ENCODE measurements at regions not wholly inside any gene's neighbourhood (a gene's known extent, or its start where the extent isn't known, plus 50 kb on each side); places are given as distances from the start of the nearest gene placed in this dataset.

DNA sequence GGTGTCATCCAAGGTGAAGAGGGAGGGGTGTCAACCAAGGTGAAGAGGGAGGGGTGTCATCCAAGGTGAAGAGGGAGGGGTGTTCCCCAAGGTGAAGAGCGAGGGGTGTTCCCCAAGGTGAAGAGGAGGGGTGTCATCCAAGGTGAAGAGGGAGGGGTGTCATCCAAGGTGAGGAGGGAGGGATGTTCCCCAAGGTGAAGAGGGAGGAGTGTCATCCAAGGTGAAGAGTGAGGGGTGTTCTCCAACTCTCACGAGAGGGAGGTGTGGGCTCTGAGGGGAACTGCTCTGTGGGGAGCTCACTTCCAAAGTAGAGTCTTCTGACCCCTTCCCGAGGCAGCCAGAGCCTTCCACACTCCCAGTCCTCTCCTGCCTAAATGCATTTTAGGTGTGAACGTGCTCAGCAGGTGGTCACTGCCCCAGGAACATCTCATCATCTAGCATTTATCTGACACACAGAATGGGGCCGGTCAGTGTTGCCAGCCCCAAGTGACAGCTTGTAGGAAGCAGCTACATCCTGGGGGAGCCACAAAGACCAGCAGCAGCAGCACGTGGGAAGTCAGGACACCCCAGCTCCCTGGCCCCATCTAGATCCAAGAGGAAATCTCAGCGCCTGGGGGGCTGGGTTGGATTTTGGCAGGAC lies 323.8 kb downstream of the GLRX3 start:
- no peak for DNase-seq

DNA sequence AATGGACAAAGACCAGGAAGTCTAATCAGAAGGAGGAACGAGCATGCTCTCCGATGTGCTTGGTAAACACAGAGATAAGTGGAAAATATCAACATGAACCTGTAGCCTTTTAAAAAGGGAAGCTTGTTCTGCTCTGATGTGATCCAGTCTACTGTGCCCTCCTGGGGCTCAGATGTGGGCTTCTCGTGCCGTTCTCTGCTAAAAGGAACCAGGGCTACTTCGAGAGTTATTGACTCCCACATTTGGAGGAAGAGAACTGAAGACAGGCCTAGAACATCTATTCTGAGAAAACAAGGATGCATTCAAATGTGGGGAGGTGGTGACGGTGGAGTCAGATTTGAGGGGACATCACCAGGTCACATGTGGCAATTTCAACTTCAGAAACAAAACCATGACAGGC lies 325.4 kb downstream of the GLRX3 start:
- 37 to 58% (median 40%) methylated on average over 6 of the region's 6 CpGs for WGBS, 3 donors
- Histone ChIP-seq H3K9me3 (no peaks in the 10 kb centered on the region), H3K4me3 (no peak overlapping the region), H3K27me3 (no peaks in the 10 kb centered on the region), H3K36me3 (no peaks in the 10 kb centered on the region), H3K4me1 (ENCODE audit: insufficient read depth) (no peaks in the 10 kb centered on the region), H3K27ac (no peak overlapping the region)
- intact Hi-C loops (cut with DNase I), result no loop called here
- no peak for DNase-seq
- no peak for TF ChIP-seq POLR2A (IDR thresholded peaks at IDR 0.05)
- TF ChIP-seq, protein P1, sequence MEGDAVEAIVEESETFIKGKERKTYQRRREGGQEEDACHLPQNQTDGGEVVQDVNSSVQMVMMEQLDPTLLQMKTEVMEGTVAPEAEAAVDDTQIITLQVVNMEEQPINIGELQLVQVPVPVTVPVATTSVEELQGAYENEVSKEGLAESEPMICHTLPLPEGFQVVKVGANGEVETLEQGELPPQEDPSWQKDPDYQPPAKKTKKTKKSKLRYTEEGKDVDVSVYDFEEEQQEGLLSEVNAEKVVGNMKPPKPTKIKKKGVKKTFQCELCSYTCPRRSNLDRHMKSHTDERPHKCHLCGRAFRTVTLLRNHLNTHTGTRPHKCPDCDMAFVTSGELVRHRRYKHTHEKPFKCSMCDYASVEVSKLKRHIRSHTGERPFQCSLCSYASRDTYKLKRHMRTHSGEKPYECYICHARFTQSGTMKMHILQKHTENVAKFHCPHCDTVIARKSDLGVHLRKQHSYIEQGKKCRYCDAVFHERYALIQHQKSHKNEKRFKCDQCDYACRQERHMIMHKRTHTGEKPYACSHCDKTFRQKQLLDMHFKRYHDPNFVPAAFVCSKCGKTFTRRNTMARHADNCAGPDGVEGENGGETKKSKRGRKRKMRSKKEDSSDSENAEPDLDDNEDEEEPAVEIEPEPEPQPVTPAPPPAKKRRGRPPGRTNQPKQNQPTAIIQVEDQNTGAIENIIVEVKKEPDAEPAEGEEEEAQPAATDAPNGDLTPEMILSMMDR (IDR thresholded peaks at IDR 0.05), result no peak
- TF ChIP-seq EP300 (IDR thresholded peaks at IDR 0.05), result no peak

More for the DNA sequence above, 323.8 kb downstream of the GLRX3 start:
- TF ChIP-seq, protein P1 (IDR thresholded peaks at IDR 0.05), result no peak
- TF ChIP-seq POLR2A (IDR thresholded peaks at IDR 0.05) (no peak), EP300 (IDR thresholded peaks at IDR 0.05) (no peak)
- H3K36me3 ChIP-seq, result no peaks in the 10 kb centered on the region
- intact Hi-C loops (cut with DNase I), result no loop called here
- 73 to 82% (median 77%) methylated on average over 7 of the region's 7 CpGs for WGBS, 3 donors
- H3K27ac ChIP-seq, result no peak overlapping the region
- no peaks in the 10 kb centered on the region for H3K9me3 ChIP-seq
- no peaks in the 10 kb centered on the region for H3K4me1 ChIP-seq (ENCODE audit: insufficient read depth)
- H3K4me3 ChIP-seq, result no peak overlapping the region
- no peaks in the 10 kb centered on the region for H3K27me3 ChIP-seq

DNA sequence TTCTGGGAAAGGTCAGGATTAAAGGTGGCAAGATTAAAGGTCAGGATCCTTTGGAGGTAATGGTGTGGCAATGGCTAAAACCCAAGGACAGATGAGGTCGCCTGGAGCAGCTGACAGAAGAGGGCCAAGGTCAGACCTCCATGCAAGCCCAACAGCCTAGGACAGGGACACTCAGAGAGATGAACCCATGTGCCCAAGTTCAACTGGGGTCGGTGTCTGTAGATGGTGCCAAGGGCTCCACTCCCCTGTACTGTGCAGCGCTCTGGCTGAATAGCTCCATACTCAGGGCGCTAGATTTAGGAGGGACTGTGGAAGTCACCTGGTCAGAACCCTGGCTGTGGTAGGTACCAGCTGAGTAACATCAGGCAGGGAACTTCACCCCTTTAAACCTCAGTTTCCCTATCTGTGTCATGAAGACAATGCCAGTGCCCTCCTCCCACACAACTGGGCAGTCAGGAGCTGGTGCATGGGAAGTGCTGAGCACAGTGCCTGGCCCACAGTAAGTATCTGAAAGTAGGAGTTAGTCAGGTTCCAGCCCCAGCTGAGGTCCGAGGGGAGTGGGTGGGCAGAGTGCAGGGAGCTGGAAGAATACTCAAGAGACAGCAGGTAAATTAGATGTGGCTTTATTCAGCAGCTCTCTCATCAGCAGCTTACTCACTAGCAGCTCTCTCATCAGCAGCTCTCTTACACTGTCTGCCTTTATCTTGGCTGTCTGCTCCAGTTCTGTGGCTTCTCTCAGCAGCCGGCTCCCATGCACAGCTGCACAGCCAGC lies 327.1 kb downstream of the GLRX3 start:
- no peak for TF ChIP-seq POLR2A (IDR thresholded peaks at IDR 0.05)
- TF ChIP-seq, protein P1 (IDR thresholded peaks at IDR 0.05), result no peak
- TF ChIP-seq EP300 (IDR thresholded peaks at IDR 0.05), result no peak
- Histone ChIP-seq H3K9me3 (no peaks in the 10 kb centered on the region), H3K36me3 (no peaks in the 10 kb centered on the region), H3K27ac (no peak overlapping the region), H3K4me3 (no peak overlapping the region), H3K27me3 (no peaks in the 10 kb centered on the region), H3K4me1 (ENCODE audit: insufficient read depth) (no peaks in the 10 kb centered on the region)
- DNase-seq, result no peak
- 67 to 73% (median 69%) methylated on average over 5 to 6 of the region's 6 CpGs for WGBS, 3 donors
- intact Hi-C loops (cut with DNase I), result no loop called here

DNA sequence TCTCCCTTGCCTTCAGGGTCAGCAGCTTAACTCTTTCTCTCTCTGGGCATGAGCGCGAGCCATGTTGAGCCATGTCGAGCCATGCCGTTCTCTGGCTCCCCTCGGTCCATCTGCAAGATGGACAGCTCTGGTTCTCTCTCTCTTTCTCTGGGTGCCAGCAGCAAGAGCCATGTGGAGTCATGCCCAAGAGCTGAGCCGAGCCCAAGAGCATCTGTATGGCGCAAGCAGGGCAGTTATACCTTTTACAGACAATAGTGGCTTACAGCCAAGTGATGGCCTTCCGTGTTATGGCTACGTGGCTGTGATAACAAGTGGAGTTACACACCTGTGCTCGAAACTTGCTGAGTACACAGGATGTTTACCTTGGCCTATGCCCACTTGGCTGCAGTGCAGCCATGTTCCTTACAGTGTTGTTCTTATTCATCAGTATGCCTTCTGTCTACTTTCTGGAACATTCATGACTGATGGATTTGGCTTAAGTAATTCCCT lies 327.7 kb downstream of the GLRX3 start:
- Histone ChIP-seq H3K4me1 (ENCODE audit: insufficient read depth) (no peaks in the 10 kb centered on the region), H3K27me3 (no peaks in the 10 kb centered on the region), H3K4me3 (no peak overlapping the region), H3K27ac (no peak overlapping the region), H3K9me3 (no peaks in the 10 kb centered on the region), H3K36me3 (no peaks in the 10 kb centered on the region)
- TF ChIP-seq, protein P1 (IDR thresholded peaks at IDR 0.05), result no peak
- TF ChIP-seq EP300 (IDR thresholded peaks at IDR 0.05) (no peak), POLR2A (IDR thresholded peaks at IDR 0.05) (no peak)
- WGBS, 3 donors, result 55 to 71% (median 62%) methylated on average over 10 of the region's 10 CpGs
- intact Hi-C loops (cut with DNase I), result no loop called here
- no peak for DNase-seq

Data from ovary (tissue), 7 donors.